ENCODE measurements at regions not wholly inside any gene's neighbourhood (a gene's known extent, or its start where the extent isn't known, plus 50 kb on each side); places are given as distances from the start of the nearest gene placed in this dataset.

GRCh38 chr15:93469994-93470393, 381.0 kb upstream of the RGMA start:
- no peak for DNase-seq

- no peak for DNase-seq
Observed at GRCh38 chr15:93467337-93467736, 378.3 kb upstream of the RGMA start.

DNA sequence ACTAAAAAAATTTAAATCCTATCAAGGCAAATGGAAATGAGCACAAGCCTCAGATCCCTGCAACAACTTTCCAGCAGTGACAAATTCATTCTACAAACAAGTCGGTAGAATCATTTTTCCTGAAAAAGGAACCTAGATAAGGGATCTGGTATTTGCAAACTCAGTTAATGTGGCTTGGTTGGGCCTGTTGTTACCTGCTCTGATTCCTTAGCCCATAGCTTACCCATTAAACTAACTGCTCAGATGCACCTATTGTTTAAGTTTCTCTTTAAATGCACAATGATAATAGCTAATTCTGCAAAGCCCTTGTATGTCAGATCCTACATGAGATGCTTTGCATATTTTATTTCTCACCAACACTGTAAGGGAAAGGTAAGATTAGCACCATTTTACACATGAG, 377.4 kb upstream of the RGMA start:
- no peak for DNase-seq

- DNase-seq = no peak
Observed at GRCh38 chr15:93462690-93463089, 373.7 kb upstream of the RGMA start.

DNA sequence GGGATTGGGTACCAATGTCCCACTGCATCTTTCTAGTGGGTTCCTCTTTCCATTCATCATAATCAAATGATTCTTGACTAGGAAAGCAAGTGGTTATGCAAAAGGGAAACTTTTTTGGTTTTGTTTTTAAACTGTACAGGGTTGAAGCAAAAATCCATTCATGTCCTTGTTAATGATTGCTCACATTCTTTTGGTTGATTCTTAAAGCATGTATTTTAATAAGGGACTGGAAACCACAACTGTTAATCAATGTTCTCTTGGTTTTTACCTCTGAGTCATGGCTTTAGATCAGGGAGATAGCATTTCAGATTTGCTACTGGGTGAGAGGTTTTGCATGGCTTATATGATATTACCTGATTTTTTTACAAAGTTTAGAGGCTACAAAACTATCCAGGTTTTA, 371.7 kb upstream of the RGMA start:
- DNase-seq = no peak

DNA sequence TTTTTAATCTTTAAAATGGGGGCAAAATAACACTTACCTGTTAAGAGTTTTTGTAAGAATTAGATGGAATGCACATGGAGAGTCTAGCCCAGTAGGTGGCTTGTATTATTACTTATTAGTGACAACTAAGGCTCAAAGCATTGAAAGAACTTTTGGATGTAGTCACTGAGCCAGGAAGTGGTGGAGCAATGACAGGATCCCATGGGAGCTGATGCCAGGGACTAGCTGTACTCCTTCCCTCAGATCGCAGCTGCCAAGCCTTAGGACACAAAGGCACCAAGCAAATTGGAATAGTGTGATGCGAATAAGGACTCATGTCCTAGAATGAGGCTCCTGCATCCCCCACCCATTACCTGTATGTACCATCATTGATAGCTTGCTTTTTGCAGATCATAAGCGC, 370.4 kb upstream of the RGMA start:
- no peak for DNase-seq

GRCh38 chr15:93458597-93458996, 369.6 kb upstream of the RGMA start:
- DNase-seq = no peak

DNA sequence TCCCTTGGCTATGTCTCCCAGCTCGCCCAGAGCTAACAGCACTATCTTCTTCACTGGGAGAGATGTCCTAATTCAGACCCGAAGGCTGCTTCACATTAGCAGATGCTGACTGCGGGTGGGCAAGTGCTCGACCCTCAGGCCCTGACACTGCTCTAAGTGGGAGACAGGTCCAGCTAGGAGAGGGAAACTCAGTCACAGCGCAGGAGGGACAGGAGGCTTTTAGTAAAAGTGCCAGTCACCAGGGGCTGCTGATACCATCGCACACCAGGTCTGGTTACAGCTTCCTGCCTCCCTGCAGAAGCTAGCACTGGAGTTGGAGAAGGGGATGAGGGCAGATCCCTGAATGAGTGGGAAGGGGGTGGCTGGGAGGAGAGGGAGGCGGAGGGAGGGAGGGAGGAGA, 365.8 kb upstream of the RGMA start:
- DNase-seq = no peak

- DNase-seq = no peak
Observed at GRCh38 chr15:93452537-93453211, 363.7 kb upstream of the RGMA start.

GRCh38 chr15:93451822-93452221, 362.8 kb upstream of the RGMA start:
- DNase-seq = no peak

GRCh38 chr15:93451265-93451664, 362.3 kb upstream of the RGMA start:
- no peak for DNase-seq

DNA sequence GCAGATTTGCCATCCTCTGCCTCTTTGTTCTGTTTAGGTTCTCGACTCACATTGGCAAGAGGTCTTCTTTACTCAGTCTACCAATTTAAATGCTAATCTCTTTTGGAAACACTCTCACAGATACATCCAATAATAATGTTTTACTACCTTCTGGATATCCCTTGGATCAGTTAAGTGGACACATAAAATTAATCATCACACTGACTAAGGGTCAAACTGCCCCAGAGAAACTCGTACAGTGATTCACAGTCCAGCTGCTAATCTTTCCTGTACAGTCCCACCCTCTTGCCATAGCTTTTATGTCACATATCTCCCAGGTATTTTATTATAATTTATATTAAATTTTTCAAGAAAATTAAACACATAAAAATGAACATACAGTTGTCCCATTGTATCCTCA, 360.8 kb upstream of the RGMA start:
- DNase-seq = no peak

- no peak for DNase-seq
Observed at GRCh38 chr15:93438310-93438709, 349.3 kb upstream of the RGMA start.

DNA sequence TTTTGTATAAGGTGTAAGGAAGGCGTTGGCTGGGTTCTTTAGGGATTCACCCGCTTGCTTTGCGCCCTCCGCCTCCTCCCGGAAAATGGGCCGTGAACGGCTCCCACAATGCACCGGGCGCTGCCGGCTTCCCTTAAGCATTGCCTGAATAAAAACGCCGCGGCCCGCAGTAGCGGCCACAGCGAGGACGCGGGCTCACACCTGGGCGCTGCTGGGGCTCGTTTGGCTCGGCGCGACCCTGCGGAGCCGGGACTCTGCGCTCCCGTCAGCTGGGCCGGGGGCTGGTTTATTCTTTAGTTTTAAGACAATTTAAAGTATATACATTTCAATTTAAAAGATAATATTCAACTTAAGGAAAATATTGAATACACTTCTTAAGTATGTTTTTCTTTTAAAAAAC, 343.5 kb upstream of the RGMA start:
- no peak for DNase-seq

GRCh38 chr15:93428807-93429351, 339.9 kb upstream of the RGMA start:
- no peak for DNase-seq

GRCh38 chr15:93428150-93428549, 339.1 kb upstream of the RGMA start:
- no peak for DNase-seq

- DNase-seq = no peak
Observed at GRCh38 chr15:93424131-93424530, 335.1 kb upstream of the RGMA start.

DNA sequence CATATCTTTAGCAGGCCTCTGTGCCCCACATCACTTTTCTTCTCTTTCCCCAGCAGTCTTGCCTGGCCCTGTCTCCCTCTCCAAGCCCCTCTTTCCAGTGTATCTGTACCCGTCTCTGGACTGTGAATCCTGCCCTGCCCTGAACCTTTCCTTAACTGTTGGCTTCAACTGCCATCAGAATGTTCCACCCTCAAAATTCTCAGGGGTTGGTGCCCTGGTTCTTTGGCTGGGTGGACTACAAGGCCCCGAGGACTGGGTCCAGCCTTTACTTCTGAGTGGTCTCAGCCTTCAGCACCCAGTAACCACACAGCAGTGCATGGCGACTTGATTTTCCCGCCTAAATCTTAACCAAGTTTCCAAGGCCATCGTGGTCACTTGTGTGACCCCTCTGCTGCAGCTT, 333.5 kb upstream of the RGMA start:
- DNase-seq = no peak

- no peak for DNase-seq
Observed at GRCh38 chr15:93420477-93420876, 331.5 kb upstream of the RGMA start.

DNA sequence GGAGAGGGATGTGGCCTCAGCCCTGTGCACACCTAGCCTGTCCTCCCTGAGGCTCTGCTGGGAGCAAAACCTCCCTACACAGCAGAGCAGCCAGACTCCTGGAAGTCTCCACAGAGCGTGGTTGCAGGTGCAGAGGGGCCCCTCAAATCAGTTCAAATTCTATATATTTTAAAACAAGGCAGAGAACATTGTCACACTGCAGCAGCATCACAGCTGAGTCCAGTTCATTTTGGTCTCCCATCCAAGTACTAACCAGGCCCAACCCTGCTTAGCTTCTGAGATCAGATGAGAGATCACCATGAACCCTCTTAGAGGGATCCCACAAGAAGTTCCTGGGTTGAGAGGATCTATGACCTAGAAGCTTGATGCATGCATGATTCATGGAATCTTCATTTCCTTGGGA, 331.0 kb upstream of the RGMA start:
- DNase-seq = no peak

DNA sequence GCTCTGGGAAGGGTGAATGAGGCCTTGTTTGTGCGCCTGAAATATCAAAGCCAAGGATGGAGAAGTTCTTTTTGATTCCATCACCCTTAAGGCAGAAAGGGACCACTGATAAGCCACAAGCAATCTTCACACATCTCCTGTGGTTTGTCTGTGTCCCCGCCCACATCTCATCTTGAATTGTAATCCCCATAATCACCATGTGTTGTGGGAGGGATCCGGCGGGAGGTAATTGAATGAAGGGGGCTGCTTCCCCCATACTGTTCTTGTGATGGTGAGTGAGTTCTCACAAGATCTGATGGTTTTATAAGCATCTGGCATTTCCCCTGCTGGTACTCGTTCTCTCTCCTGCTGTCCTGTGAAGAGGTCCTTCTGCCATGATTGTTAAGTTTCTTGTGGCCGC, 329.6 kb upstream of the RGMA start:
- DNase-seq = no peak

- DNase-seq = no peak
Observed at GRCh38 chr15:93417631-93418030, 328.6 kb upstream of the RGMA start.

DNA sequence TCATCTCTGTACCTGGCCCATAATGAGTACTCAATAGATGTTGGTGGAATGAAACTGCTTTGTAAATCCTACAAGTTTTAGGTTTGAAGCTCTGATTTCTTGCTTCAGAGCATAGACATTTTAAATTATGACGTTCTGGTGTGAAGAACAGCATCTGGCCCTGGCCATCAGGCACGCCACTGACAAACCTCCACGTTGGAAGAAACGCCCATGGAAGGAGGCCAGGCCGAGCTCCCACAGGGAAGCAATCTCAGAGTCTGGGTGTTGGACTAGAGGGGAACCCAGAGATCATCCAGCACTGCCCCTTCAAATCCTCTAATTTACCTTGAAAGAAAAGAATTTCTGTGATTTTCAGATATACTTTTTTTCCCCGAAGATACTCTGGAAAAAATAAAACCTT, 328.1 kb upstream of the RGMA start:
- no peak for DNase-seq

- no peak for DNase-seq
Observed at GRCh38 chr15:93415576-93415975, 326.6 kb upstream of the RGMA start.

- no peak for DNase-seq
Observed at GRCh38 chr15:93414576-93415231, 325.7 kb upstream of the RGMA start.
